Activated T-helper 1 cell treated with anti-CD3 and anti-CD28 coated beads, Interleukin-2, amount 50 U/mL, for 16 hours (primary cell): ENCODE measurements at regions not wholly inside any gene's neighbourhood (a gene's known extent, or its start where the extent isn't known, plus 50 kb on each side); places are given as distances from the start of the nearest gene placed in this dataset.
"Not testable (repeated sequence)": the region's sequence is repeated elsewhere in the genome, so short reads cannot be mapped to it uniquely, and the experiment has no call there.

Source experiments
- DNase-seq, 2 donors: peaks; one replicate each; pipeline ENCODE4 v3.0.0-alpha.2; 2020; ENCODE audit warnings: low read depth in 1 of 2, low spot score in 1 of 2

- DNase-seq, result no peak
Measured at GRCh38 chr2:34252111-34252510, 653.0 kb upstream of the FAM98A start.

- no peak for DNase-seq
Measured at GRCh38 chr2:34251578-34251977, 652.5 kb upstream of the FAM98A start.

DNA sequence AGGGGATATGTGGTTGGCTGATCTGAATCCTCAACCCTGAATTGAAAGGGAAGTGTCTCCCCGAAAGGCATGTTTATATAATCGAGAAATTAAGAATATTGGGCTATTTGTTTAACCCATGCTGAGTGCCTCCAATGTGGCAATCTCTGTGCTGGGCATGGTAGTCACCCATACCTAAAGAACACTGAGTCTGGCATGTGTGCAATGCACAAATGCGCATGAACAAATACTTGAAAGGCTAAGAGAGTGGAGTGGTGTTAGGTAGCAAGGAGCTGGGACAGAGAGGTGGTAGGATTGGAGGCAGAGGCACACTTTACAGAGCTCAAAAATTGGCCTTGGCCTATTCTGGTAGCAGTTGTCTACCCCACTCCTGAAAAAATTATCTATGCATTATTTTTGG lies 645.1 kb upstream of the FAM98A start:
- no peak for DNase-seq

DNA sequence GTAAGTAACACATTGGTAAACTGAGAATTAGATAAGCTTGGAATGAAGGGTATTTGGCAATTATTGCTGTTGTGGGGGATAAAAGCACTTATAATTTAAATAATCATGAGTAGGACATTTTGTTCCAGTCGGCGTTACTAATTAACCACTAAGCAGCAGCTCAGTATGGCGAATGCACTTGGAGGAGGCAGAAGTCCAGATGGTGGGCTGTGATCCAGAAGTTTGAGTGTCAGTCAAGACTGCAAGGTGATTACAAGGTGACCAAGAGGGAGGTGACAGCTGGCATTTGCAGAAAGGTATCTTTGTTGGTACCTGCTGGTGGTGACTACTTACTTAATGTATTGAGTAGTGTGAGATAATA lies 643.6 kb upstream of the FAM98A start:
- no peak for DNase-seq

DNA sequence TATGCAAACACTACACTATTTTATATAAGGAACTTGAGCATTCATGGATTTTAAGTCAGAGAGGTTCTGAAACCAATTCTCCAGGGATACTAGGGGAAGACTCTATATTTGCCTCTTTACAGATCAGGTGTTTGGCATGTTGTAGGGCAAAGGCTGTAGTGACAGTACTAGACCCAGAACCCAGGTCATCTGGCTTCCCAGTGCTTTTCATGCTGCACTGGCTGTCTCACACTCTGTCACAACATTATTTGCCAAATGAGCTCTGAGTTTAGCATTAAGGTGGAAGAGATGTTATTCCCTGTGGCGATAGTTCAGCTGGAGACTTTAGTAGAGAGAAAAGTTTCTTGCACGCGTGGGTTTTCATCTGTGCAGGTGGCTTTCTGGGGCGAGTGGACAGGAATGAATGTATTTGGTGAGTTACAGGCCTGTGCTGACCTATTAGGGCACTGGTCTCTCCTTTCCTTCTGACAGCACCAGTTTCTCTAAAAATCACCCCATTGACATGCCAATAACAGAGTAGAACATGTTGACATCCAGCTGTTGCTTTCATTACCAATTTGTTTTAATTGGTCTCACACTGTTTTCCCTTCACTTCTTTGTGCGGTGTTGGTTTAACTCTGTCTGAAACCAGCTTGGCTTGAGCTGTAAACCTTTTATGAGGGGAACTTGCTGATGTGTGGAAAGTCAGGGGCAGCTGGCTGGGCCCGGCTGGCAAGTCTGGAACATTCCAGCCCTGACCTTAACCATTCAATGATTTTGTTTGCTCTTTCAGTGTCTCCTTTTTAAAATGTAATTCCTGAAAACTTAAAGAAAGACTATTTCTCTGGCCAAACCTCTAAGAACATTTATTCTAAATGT lies 643.0 kb upstream of the FAM98A start:
- DNase-seq, result no peak

DNA sequence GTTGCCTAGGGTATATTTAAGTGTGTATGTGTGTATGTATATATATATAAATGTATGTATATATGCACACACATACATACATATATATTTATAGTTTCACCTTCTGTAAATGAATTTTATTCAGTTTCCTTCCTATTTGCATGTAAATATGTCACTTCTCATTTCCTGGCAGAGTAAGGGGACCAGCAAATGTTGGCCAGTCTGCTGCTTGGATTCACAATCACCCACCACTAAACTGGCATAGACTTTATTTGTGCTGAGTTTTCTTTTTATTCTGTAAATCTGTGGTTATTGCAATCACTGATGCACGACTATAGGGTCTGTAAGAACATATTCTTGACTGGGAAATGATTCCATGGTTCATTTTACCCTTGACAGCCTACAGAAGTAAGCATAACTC lies 640.4 kb upstream of the FAM98A start:
- no peak for DNase-seq

- DNase-seq, result no peak
Measured at GRCh38 chr2:34234823-34235222, 635.7 kb upstream of the FAM98A start.

- DNase-seq, result no peak
Measured at GRCh38 chr2:34229998-34230397, 630.9 kb upstream of the FAM98A start.

DNA sequence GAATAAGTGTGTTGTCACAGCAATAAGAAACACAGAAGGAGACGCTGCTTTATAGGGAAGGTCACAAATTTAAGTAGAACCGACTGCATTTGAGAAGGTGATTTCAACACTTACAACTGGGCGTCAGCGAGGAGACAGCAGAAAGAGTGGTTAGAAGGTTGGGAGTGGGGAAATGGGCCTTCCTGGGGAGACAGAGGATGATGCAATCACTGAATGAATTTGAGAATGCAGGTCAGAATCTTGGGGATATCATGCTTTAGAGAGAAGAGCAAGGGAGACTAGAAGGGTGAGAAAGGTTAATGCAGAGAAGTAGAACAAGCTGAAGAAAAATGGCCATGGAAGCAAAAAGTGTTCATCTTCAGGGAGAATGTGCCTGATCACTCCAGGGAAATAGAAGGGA lies 616.1 kb upstream of the FAM98A start:
- DNase-seq, result no peak

DNA sequence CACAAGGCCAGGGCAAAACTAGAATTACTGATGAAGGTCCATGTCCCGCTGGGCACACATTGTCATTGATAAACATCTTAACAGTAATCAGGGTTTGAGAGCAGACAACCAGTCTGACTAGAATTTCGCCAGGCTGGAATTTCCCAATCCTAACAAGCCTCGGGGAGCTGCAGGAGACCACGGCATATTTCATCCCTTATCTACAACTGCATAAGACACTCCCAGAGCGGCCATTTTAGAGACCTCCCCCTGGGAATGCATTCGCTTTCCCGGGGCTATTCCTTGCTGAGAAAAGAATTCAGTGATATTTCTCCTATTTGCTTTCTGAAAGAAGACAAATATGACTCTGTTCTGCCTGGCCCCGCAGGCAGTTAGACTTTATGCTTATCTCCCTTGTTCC lies 611.3 kb upstream of the FAM98A start:
- DNase-seq, result not testable (repeated sequence)

GRCh38 chr2:34204560-34204959 lies 605.5 kb upstream of the FAM98A start:
- no peak for DNase-seq

DNA sequence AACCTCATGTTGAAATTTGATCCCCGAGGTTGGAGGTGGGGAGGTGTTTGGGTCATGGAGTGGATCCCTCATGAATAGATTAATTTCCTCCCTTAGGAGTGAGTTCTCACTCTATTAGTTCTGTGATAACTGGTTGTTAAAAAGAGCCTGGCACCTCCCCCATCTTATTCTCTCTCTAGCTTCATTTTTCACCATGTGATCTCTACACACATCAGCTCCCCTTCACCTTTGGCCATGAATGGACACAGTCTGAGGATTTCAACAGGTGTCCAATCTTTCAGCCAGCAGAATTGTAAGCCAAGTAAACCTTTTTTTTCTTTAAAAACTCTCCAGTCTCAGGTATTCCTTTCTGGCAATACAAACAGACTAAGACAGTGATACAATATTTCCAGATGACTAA lies 602.0 kb upstream of the FAM98A start:
- no peak for DNase-seq

DNA sequence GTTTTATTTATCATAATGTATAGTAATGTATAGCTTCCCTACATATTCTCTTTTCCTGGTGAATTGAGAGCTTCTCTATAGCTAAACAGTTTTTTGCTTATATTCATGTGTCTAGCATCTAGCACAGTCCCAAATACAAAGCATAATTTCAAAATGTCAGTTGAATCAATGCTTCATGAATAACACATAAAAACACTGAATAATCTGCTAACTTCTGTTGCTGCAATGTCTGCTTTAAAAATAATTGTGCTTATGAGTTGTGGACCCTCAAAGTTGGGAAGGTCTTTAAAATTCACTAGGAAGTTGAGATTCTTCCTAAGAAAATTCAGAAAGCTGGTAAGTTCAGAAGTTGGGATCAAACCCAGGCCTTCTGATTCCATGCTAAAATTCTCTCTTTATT lies 600.9 kb upstream of the FAM98A start:
- no peak for DNase-seq

GRCh38 chr2:34193164-34193563 lies 594.1 kb upstream of the FAM98A start:
- DNase-seq, result no peak

DNA sequence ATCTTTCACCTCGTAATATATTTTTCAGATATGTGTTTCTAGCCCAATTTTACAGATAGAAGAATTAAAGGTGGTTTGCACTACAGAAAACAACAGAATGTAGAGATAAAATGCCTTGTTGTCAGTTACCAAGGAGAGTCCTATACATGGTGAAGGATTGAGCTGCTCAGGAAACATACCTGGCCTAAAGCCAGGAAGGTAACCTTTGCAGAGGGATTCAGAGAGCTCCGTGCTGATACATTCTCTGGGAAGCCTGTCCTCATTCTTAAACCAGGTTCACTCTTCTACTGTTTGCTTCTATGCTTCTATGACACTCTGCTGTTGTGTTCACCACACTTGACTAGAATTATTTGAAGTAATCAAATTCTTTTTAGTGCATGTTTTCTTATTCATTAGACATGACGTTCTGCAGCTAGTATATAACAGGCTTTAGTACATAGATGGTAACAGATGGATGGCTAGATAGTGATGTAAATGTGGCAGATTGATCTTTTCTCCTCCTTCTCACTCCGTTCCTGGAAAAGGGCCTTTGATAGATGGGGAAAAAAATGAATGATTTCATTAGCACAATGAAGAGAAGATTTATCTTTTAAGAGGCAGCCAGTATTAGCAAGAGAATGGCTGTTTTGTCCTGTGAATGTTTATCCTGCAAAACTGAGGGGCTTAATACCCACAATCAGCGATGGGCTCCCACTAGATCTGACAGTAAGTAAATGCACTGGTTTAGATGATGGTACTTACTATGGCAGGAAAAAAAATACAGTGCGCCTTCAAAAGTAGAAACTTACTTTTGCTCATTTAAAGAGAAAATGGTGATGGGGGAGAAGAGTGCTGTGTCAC lies 589.6 kb upstream of the FAM98A start:
- DNase-seq, result no peak

GRCh38 chr2:34179511-34179910 lies 580.4 kb upstream of the FAM98A start:
- no peak for DNase-seq

- DNase-seq, result no peak
Measured at GRCh38 chr2:34178482-34178881, 579.4 kb upstream of the FAM98A start.

GRCh38 chr2:34176693-34177092 lies 577.6 kb upstream of the FAM98A start:
- DNase-seq, result no peak

- no peak for DNase-seq
Measured at GRCh38 chr2:34174506-34174905, 575.4 kb upstream of the FAM98A start.

GRCh38 chr2:34162231-34162630 lies 563.1 kb upstream of the FAM98A start:
- no peak for DNase-seq

GRCh38 chr2:34161549-34161948 lies 562.5 kb upstream of the FAM98A start:
- DNase-seq, result no peak

DNA sequence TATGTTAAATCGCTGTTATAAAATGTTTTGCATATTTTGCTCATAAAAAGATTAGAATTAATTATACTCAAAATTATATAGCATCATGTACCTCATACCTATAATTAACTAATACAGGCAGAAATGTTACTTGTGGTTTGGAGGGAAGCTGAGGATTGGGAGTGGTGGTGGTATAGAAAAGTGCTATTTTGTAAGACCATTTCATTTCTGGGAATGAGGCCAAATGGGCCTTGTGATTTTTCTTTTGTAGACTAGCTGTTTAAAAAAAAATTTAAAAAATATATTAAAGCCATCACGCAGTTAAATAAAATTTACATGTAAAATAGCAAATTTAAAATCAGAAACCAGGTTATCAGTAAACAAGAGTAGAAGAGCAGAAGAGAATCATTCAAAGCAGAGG lies 560.8 kb upstream of the FAM98A start:
- DNase-seq, result no peak
